ENCODE measurements at regions not wholly inside any gene's neighbourhood (a gene's known extent, or its start where the extent isn't known, plus 50 kb on each side); places are given as distances from the start of the nearest gene placed in this dataset.

GRCh38 chr1:29408831-29409605, 172.7 kb downstream of the PTPRU start:
- no peak for TF ChIP-seq POLR2A (IDR thresholded peaks at IDR 0.05)
- no peak for TF ChIP-seq CTCF (IDR thresholded peaks at IDR 0.05 in 4 of 5, conservative IDR thresholded peaks at IDR 0.05 in 1 of 5)

Data from gastrocnemius medialis (tissue), 4 donors.